HUES64 (cell line): ENCODE measurements at regions not wholly inside any gene's neighbourhood (a gene's known extent, or its start where the extent isn't known, plus 50 kb on each side); places are given as distances from the start of the nearest gene placed in this dataset.

Source experiments
- H3K27ac ChIP-seq: 2 replicates; pipeline ENCODE4 v1.7.0; 2013; ENCODE audit warnings: low read depth, low read length, inconsistent platforms
- H3K27me3 ChIP-seq: 2 replicates; pipeline ENCODE4 v1.6.1; 2013; ENCODE audit warnings: mild to moderate bottlenecking, low read length; ENCODE audit not compliant: insufficient read depth
- H3K36me3 ChIP-seq: 2 replicates; pipeline ENCODE4 v1.6.1; 2013; ENCODE audit warnings: mild to moderate bottlenecking, low read length; ENCODE audit not compliant: insufficient read depth
- H3K4me1 ChIP-seq: 2 replicates; pipeline ENCODE4 v1.6.1; 2013; ENCODE audit warnings: mild to moderate bottlenecking, low read length, moderate library complexity; ENCODE audit not compliant: insufficient read depth
- H3K4me3 ChIP-seq: 2 replicates; pipeline ENCODE4 v1.5.1; 2013; ENCODE audit warnings: mild to moderate bottlenecking, low read length, moderate library complexity
- H3K9ac ChIP-seq: 2 replicates; pipeline ENCODE4 v1.6.1; 2013; ENCODE audit warnings: mild to moderate bottlenecking, low read depth, low read length
- H3K9me3 ChIP-seq: 2 replicates; pipeline ENCODE4 v1.6.1; 2013; ENCODE audit warnings: low read depth, low read length; ENCODE audit not compliant: insufficient read depth
- WGBS: fragments of 150-250, 120-280 bp; methylation state at CpG from one replicate; pipeline ENCODE4 v1.1.7; 2013; ENCODE audit warnings: missing lambda C conversion rate; 5-methylcytosine and 5-hydroxymethylcytosine counted together

GRCh38 chr12:103197725-103198388, 240.4 kb downstream of the ASCL1 start:
- no peaks in the 10 kb centered on the region for H3K36me3 ChIP-seq
- no peak overlapping the region for H3K27ac ChIP-seq
- no peaks in the 10 kb centered on the region for H3K9me3 ChIP-seq
- 88% methylated on average over 3 of the region's 3 CpGs for WGBS
- no peaks in the 10 kb centered on the region for H3K27me3 ChIP-seq
- no peak overlapping the region for H3K4me3 ChIP-seq
- peaks cover 9% of the 10 kb centered on the region for H3K4me1 ChIP-seq
- no peak overlapping the region for H3K9ac ChIP-seq

- 41% methylated on average over 2 of the region's 2 CpGs for WGBS
- no peaks in the 10 kb centered on the region for H3K27me3 ChIP-seq
- no peak overlapping the region for H3K27ac ChIP-seq
- no peak overlapping the region for H3K9ac ChIP-seq
- H3K36me3 ChIP-seq = no peaks in the 10 kb centered on the region
- H3K9me3 ChIP-seq = no peaks in the 10 kb centered on the region
- peaks cover 9% of the 10 kb centered on the region for H3K4me1 ChIP-seq
- H3K4me3 ChIP-seq = no peak overlapping the region
Observed at GRCh38 chr12:103198499-103198898, 241.0 kb downstream of the ASCL1 start.

- no peaks in the 10 kb centered on the region for H3K9me3 ChIP-seq
- 93% methylated on average over 2 of the region's 3 CpGs for WGBS
- H3K36me3 ChIP-seq = no peaks in the 10 kb centered on the region
- no peak overlapping the region for H3K9ac ChIP-seq
- H3K4me3 ChIP-seq = no peak overlapping the region
- no peak overlapping the region for H3K27ac ChIP-seq
- H3K4me1 ChIP-seq = no peaks in the 10 kb centered on the region
- no peaks in the 10 kb centered on the region for H3K27me3 ChIP-seq
Observed at GRCh38 chr12:103205906-103206305, 248.4 kb downstream of the ASCL1 start.

- 90% methylated on average over 6 of the region's 6 CpGs for whole genome bisulfite sequencing
Observed at GRCh38 chr12:103207936-103208335, 250.5 kb downstream of the ASCL1 start.

GRCh38 chr12:103241184-103241583, 254.6 kb downstream of the C12orf42 start:
- Histone ChIP-seq H3K36me3 (no peaks in the 10 kb centered on the region), H3K4me3 (no peak overlapping the region), H3K9me3 (no peaks in the 10 kb centered on the region), H3K27me3 (no peaks in the 10 kb centered on the region), H3K27ac (no peak overlapping the region), H3K4me1 (no peaks in the 10 kb centered on the region), H3K9ac (no peak overlapping the region)
- WGBS = 87% methylated on average over 2 of the region's 2 CpGs

More at GRCh38 chr12:103207936-103208335, 250.5 kb downstream of the ASCL1 start:
- no peaks in the 10 kb centered on the region for H3K9me3 ChIP-seq
- no peak overlapping the region for H3K9ac ChIP-seq
- H3K27me3 ChIP-seq = no peaks in the 10 kb centered on the region
- no peaks in the 10 kb centered on the region for H3K36me3 ChIP-seq
- H3K4me3 ChIP-seq = no peak overlapping the region
- no peaks in the 10 kb centered on the region for H3K4me1 ChIP-seq
- no peak overlapping the region for H3K27ac ChIP-seq

GRCh38 chr12:103244596-103244995, 251.2 kb downstream of the C12orf42 start:
- Histone ChIP-seq H3K4me1 (peaks cover 2% of the 10 kb centered on the region; the same call in 1 of the 2 replicates), H3K27me3 (no peaks in the 10 kb centered on the region), H3K9ac (no peak overlapping the region), H3K9me3 (no peaks in the 10 kb centered on the region), H3K4me3 (no peak overlapping the region), H3K27ac (no peak overlapping the region), H3K36me3 (no peaks in the 10 kb centered on the region)

GRCh38 chr12:103247531-103247930, 248.2 kb downstream of the C12orf42 start:
- H3K4me1 ChIP-seq = peaks cover 4% of the 10 kb centered on the region; the same call in 1 of the 2 replicates
- H3K36me3 ChIP-seq = no peaks in the 10 kb centered on the region
- H3K4me3 ChIP-seq = no peak overlapping the region
- H3K9ac ChIP-seq = no peak overlapping the region
- no peaks in the 10 kb centered on the region for H3K9me3 ChIP-seq
- H3K27ac ChIP-seq = no peak overlapping the region
- H3K27me3 ChIP-seq = no peaks in the 10 kb centered on the region

- Histone ChIP-seq H3K4me3 (no peak overlapping the region), H3K9me3 (no peaks in the 10 kb centered on the region), H3K27ac (no peak overlapping the region), H3K9ac (no peak overlapping the region), H3K27me3 (no peaks in the 10 kb centered on the region), H3K4me1 (peaks cover 4% of the 10 kb centered on the region; the same call in 1 of the 2 replicates), H3K36me3 (no peaks in the 10 kb centered on the region)
- WGBS = 91% methylated on average over 3 of the region's 3 CpGs
Observed at GRCh38 chr12:103249607-103250006, 246.2 kb downstream of the C12orf42 start.

- Histone ChIP-seq H3K9me3 (no peaks in the 10 kb centered on the region), H3K4me1 (peaks cover 4% of the 10 kb centered on the region; the same call in 1 of the 2 replicates), H3K27me3 (no peaks in the 10 kb centered on the region), H3K36me3 (no peaks in the 10 kb centered on the region), H3K27ac (no peak overlapping the region), H3K4me3 (no peak overlapping the region), H3K9ac (no peak overlapping the region)
- WGBS = 83% methylated on average over 1 of the region's 1 CpG
Observed at GRCh38 chr12:103250487-103250886, 245.3 kb downstream of the C12orf42 start.
